Forelimb muscle (tissue), 1 donor: ENCODE measurements at regions not wholly inside any gene's neighbourhood (a gene's known extent, or its start where the extent isn't known, plus 50 kb on each side); places are given as distances from the start of the nearest gene placed in this dataset.
A peak's percentile ranks its signal among the peaks of the same experiment; 100 is the strongest.

Source experiments
- DNase-seq: peaks from one replicate; pipeline ENCODE4 v3.0.0-alpha.2; 2013; ENCODE audit warnings: low read depth

DNA sequence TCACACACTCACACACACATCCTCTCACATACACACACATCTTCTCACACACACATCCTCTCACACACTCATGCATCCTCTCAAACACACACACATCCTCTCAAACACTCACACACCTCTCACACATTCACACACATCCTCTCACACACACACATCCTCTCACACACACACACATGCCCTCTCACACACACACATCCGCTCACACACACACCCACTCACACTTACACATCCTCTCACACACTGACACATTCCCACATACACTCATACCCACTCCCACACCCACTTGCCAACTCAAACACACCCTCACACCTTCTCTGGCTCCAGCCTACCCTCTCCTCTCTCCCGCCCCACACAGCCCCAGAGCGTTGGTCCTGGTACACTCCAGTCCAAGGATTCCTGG, 127.9 kb upstream of the SLC30A5 start:
- no peak for DNase-seq

- no peak for DNase-seq
Observed at GRCh38 chr5:68966596-68966995, 127.2 kb upstream of the SLC30A5 start.

DNA sequence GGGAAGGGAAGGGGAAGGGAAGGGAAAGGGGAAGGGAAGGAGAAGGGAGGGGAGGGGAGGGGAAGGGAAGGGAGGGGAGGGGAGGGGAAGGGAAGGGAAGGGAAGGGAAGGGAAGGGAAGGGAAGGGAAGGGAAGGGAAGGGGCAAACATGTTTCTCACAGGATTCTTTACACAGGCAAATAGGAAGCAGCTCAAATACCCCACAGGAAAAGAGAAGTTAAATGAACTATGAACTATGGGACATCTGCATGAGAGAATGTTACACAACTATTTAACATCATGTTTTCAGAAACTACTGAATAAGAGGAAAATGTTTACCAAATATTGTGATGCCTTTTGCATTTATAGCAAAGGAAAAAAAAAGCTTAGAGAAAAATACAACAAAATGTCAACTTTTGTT, 125.4 kb upstream of the SLC30A5 start:
- no peak for DNase-seq

- no peak for DNase-seq
Observed at GRCh38 chr5:68970617-68971016, 123.2 kb upstream of the SLC30A5 start.

DNA sequence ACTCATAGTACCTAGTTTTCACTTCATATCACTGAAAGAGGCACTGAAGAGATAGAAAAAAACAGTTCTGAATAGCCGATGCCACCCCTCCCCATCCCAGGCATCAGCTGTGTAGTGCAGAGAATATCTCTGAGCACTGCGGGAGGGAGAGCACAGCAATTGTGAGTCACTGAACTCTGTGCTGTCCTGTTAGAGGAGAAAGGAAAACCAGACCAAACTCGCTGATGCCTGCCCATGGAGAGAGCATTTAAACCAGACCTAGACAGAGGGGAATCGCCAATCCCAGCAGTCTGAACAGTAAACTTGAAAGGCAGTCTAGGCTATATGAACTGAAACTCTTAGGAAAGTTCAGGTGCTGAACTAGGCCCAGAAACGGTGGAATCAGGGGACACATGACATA, 120.1 kb upstream of the SLC30A5 start:
- DNase-seq = no peak

DNA sequence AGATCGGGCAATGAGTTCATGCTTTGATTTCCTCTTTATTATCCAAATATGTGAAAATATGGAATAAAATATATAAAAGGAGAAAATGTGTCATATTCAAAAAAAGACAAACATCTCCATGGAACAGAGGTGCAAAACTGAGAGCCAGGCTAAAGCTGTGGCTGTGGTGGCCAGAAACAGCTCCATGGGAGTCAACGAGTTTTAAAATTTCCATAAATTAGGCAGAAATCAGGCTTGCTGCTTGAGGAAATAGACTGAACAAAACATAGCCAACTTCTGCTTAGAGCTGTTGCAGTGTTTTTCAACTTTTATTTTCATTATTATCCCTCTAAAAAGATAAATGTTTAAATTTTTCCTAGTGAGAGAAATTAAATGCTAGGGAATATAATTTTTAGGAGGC, 110.8 kb upstream of the SLC30A5 start:
- DNase-seq = no peak

DNA sequence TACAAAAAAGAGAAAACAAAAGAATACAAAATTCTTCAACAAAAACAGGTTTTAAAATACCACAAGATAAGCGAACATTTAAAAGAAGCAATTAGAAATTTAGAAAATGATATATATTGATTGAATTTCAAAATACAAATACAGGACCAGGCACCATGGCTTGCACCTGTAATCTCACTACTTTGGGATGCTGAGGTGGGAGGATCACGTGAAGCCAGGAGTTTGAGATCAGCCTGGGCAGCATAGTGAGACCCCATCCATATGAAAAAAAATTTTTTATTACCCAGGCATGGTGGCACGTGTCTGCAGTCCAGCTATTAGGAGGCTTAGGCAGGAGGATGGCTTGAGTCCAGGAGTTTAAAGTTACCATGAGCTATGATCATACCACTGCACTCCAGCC, 109.9 kb upstream of the SLC30A5 start:
- no peak for DNase-seq

DNA sequence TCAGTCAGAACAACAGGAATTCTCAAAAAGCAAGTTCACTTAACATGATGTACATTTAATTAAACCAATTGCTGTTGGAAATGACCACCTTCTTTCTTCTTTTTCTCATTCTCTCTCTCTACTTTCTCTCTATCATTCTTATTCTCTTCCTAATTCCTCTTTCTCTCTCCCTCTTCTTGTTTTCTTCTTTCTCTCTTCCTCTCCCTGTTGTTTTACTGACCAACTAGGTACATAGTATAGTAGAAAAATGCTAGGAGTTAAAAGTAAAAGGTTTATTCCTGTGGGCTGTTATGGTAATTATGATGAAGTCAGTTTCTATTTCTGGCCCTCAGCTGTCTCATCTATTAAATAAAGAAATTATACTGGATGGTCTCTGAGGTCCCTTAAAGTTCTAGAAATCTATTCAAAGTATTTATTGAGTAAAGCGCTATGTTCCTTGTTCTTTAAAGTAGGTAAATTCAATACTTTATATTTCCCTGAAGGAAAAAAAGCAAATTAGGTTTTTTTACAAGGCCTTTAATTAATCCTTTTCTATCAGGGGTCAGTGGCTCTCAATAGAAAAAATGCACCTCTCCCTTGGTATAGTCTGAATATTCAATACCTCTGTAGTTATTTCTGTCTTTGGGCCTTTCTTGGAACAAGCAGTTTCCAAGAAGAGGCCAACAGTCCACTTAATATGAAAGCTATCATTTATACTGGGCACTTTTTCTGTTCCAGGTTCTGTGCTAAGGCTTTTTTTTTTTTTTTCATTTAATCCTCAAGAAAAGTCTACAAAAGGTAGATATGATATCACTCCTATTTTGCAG, 102.3 kb upstream of the SLC30A5 start:
- DNase-seq = no peak

GRCh38 chr5:68994645-68995044, 99.2 kb upstream of the SLC30A5 start:
- no peak for DNase-seq

DNA sequence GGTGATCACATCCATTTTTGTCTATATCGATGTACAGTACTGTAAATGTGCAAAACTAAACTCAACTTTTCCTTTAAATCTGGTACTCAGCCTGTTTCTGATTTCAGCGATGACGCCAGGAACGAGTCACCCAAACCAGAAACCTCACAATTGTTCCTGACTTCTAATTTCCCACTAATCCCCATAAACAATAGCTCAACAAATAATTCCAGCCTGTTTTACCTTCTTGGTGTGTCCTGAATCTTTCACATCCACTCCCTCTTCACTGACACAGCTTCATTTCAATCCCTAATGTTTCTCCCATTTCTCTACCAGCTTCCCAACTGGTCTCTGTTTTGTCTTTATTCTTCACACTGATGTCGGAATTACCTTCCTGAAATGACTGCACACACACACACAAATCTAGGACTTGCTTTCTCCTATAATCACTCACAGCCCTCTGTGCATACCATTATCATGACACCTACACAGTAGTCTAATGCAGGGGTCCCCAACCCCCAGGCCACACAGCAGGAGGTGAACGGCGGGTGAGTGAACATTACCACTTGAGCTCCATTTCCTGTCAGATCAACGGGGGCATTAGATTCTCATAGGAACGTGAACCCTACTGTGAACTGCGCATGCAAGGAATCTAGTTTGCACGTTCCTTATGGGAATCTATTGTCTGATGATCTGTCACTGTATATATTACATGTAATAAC, 97.8 kb upstream of the SLC30A5 start:
- DNase-seq = no peak

DNA sequence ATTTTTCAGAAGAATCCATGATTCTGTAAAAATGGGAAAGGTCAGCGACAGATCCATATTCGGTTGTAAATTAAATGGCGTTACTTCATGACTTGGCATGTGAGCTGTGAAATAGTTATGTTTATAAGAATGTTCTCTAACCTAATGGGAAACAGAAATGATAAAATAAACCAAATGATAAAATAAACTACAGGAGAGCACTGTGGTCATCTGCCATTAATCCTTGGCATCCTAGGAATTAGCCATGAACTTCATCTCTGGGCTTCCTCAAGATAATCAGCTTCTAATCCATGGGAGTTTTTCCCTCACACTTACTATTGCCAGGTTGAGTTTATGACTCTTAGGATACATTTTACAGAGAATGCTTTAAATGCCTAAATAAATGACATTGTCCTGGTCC, 94.6 kb upstream of the SLC30A5 start:
- DNase-seq = no peak

DNA sequence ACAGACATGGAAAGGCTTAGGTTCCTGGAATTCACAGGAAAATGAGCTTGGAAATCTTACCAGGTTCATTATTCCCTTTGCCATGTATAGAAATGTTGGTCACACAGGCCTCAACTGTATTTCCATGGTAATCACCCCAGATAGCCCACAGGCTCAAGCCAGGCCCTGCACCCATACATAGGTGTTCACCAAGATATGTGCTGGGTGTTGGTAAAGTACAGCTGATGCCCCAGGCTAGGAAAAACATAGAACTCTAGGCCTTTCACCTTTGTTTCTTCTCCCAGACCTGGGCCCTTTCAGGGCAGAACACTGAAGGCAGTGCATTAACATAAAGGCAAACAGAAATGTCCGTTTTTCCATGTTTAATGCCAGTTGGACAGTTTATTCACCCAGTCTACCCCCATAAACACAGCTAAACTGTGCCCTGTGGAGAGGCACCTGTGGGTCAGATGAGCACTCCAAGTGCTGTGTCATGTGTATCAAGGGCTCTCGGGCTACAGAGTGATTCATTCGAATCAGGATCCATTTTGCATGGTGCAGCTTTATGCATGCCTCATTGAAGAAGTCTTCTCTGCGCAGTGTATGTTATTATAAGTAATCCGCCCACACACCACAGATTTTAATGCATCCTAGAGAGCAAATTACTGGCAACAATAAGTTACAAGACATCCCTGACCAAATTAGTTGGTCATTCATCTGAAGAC, 93.4 kb upstream of the SLC30A5 start:
- no peak for DNase-seq

GRCh38 chr5:69000949-69001348, 92.9 kb upstream of the SLC30A5 start:
- no peak for DNase-seq

DNA sequence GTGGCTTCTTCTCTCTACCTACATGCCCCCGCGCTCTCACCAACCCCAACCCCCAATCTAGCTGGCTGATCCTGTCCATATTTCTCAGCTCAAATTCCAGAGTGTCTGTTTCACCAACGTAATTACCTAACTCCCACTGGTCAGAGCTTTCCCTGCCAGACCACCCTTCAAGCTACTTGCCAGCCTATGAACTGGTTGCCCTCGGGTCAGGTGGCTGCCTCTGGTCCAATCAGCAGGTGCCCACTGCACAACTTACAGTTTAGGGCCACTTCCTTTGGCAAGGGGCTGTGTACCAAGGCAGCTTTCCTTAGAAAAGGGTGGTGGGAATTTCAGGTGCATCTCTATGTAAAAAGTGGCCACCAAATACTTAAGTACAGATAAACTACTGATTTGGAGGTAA, 92.2 kb upstream of the SLC30A5 start:
- DNase-seq = no peak

DNA sequence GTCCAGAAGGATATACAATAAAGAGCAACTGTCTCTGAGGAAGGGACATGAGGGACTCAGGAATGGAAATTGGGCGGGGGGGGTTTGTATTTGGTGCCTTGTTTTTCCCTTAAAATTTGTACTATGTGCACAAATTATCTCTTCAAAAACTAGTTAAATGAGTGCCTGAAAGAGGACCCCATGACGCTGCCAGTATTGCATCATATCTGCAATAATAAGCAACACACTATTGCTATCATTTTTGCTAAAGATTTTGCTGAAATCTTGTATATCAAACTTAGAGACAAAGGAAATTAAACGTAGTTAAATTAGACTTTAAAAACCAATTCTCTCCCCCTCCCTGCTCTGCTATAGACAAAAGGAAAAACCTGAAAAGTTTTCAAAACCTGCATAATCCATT, 89.7 kb upstream of the SLC30A5 start:
- DNase-seq = no peak

- DNase-seq = no peak
Observed at GRCh38 chr5:69004676-69005075, 89.1 kb upstream of the SLC30A5 start.

GRCh38 chr5:69006030-69006429, 87.8 kb upstream of the SLC30A5 start:
- DNase-seq = no peak

GRCh38 chr5:69007163-69007562, 86.7 kb upstream of the SLC30A5 start:
- DNase-seq = peak; percentile 48

- DNase-seq = no peak
Observed at GRCh38 chr5:69007726-69008368, 86.0 kb upstream of the SLC30A5 start.

DNA sequence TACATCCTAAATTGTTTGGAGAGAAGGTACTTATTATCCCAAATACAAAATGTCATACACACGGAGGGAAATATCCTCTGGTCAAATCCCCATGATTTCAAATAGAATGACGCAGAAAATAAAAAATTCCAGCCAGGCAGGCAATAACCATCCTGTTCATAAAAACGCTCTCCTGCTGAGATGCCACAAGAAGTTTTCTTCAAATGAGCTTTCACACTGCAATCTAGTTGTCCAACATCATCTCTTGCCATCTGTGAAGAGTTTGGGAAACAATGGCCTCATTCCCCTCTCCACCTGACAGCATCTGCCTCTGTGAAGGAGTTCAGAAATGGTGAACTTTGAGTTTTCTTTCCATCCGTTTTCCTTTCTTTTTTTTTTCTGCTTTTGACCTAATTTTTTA, 83.3 kb upstream of the SLC30A5 start:
- DNase-seq = no peak

DNA sequence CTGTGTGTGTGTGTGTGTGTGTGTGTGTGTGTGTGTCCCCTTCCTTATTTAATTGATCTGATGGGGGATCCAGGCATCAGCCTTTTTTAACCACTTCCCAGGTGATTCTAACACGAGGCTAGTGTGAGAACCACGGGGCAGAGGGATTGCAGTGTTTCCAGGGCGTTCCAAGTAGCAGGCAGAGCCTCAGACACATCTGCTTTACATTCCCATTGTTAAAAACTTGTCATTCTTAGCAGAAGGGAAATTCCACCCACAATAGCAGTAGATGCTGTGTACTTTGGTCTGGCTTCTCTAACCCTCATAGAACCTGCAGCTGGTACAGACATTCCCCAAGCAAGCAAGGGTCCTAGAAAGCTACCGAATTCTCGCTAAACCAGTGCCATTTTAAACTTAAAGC, 81.9 kb upstream of the SLC30A5 start:
- no peak for DNase-seq

GRCh38 chr5:69013481-69013880, 80.3 kb upstream of the SLC30A5 start:
- no peak for DNase-seq
